AG20443 (cell line): ENCODE measurements at regions not wholly inside any gene's neighbourhood (a gene's known extent, or its start where the extent isn't known, plus 50 kb on each side); places are given as distances from the start of the nearest gene placed in this dataset.
"Not testable (repeated sequence)": the region's sequence is repeated elsewhere in the genome, so short reads cannot be mapped to it uniquely, and the experiment has no call there.

Experiments used
- DNase-seq: peaks from one replicate; pipeline ENCODE4 v3.0.0; 2012; ENCODE audit warnings: low spot score, mixed read lengths

DNA sequence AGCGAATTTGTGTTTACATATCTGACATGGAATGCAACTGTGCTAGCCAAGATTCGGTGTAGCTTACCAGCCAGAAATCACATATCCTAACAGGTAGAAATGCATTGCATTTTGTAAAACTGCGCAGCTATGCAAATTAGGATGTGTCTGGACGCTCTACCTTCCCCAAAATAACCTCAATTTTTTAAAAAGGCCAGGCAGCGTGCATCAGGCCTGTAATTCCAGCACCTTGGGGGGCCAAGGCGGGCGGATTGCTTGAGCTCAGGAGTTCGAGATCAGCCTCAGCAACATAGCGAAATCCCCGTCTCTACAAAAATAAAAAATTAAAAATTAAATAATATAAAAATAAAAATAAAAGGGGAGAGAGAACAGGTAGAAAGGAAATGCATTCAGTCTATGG is 305.0 kb downstream of the TYW1 start:
- DNase-seq = no peak

DNA sequence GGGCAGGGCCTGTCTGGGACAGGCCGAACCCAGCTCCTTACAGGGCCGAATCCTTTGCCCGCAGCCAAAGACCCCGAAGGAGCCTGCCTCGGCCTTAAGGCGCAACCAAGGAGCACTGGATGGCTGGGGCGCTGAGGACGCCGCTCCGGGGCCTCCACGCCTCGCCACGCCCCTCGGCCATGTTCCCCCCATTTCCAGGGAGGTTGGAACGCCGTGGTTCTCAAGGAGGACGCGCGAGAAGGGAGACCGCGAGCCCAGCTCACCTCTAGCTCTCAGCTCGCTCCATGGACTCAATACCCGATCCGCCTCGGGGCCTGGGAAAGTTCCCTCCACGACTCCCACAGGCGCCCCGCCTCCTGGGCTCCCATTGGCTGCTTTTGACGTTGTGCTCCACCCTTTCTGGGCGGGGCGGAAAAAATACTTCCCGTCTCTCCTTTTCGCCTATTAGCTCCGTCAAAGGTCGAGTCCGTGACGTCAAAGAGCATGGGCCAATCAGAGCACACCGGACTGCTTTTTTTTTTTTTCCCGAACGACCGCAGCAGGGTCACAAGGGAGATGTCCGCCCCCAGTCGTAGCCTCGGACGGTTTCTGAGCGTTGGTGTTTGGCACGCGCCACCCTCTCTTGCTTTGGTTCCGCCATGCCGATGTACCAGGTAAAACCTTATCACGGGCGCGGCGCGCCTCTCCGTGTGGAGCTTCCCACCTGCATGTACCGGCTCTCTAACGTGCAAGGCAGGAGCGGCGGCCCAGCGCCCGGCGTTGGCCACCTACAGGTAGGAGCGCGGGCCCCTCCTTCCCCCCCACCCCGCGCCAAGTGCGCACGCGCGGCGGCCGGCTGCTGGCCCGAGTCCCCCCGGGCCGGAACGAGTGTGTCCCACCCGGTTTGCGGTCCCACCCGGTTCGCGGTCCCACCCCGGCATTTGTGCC is 305.7 kb downstream of the TYW1 start:
- DNase-seq = peak; percentile 99

DNA sequence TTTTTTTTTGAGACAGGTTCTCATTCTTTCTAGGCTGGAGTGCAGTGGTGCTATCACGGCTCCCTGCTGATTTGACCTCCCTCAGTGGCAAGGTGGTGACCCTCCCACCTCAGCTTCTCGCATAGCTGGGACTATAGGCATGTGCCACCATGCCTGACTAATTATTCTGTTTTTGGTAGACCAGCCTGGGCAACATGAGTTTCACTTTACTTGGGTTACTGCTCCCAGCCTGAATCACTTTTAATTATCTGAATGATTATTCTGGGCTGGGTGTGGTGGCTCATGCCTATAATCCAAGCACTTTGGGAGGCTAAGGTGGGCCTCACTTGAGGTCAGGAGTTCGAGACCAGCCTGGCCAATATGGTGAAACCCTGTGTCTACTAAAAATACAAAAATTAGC is 308.2 kb downstream of the TYW1 start:
- DNase-seq = not testable (repeated sequence)

DNA sequence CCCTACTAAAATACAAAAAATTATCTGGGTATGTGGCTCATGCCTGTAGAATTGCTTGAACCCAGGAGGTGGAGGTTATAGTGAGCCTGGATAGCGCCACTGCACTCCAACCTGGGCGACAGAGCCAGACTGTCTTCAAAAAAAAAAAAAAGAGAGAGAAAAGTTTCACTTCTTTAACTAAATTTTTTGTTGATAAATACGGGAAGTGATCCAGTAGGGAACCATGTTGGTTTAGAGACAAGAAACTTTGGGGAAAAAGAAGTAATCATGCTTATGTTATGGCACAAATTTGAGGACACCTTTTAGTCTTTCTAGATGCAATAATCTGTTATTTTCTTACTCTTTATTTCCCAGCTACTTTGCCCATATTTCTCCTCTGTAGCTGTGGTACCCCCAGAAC is 309.7 kb downstream of the TYW1 start:
- no peak for DNase-seq

DNA sequence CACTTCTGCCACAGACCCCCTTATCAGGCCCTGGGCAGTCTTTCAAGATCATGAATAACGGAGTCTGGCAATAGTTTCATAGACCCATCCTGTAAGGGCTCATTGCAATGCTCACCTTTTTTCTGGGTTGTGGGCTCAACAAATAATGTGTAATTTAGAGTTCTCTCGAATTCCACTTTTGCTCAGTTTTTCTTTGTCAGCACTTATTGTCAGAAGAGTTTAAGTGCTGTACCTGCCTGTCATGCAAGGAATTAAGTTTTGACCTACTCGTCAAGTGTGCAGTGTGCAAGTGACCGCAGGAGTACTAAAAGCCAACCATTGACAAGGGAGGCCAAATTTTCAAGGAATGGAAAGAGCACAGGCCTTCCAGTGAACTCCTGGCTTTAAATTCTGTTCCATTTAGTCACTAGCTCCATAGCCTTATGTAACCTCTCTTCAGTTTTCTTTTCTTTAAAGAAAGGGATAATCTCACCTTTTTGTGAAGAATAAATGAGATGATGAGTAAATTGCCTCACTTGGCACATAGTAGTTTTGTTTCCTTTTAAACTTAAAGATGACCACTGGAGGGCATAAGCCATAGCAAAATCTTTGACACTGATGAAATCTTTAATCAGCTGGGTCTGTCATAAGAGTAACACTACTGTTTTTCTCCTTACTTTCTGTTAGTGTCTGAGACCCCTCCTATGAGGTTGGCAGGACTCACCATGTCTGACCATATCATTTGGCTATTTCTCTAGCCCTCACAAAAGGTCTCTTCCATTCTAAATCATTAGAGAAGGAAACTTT is 313.3 kb downstream of the TYW1 start:
- DNase-seq = no peak

DNA sequence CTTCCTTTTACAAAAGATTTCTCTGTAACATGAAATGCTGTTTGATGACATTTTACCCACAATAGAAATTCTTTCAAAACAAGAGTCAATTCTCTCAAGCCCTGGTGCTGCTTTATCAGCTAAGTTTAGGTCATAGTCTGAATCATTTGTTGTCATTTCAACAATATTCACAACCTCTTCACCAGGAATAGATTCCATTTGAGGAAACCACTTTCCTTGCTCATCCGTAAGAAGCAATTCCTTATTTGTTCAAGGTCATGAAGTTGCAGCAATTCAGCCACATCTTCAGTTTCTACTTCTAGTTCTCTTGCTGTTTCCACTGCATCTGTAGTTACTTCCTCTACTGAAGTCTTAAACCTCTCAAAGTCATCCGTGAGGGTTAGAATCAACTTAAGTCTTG is 315.3 kb downstream of the TYW1 start:
- no peak for DNase-seq

DNA sequence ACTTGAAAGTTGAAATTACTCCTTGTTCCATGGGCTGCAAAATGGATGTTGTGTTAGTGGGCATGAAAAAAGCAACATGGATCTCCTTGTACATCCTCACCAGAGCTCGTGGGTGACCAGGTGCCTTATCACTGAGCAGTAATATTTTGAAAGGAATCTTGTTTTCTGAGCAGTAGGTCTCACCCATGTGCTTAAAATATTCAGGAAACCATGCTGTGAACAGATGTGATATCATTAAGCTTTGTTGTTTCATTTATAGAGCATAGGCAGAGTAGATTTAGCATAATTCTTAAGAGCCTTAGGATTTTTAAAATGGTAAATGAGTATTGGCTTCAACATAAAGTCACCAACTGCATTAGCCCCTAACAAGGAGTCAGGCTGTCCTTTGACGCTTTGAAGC is 316.6 kb downstream of the TYW1 start:
- DNase-seq = no peak

DNA sequence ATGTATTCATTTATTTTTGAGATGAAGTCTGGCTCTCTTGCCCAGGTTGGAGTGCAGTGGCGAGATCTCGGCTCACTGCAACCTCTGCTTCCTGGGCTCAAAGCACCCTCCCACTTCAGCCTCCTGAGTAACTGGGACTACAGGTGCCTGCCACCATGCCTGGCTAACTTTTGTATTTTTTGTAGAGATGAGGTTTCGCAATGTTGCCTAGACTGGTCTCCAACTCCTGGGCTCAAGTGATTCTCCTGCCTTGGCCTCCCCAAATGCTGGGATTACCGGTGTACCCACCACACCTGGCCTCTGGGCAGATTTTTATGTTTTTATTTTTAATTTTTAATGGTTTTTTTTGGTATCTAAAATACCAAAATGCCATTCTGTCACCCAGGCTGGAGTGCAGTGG is 320.3 kb downstream of the TYW1 start:
- DNase-seq = not testable (repeated sequence)

DNA sequence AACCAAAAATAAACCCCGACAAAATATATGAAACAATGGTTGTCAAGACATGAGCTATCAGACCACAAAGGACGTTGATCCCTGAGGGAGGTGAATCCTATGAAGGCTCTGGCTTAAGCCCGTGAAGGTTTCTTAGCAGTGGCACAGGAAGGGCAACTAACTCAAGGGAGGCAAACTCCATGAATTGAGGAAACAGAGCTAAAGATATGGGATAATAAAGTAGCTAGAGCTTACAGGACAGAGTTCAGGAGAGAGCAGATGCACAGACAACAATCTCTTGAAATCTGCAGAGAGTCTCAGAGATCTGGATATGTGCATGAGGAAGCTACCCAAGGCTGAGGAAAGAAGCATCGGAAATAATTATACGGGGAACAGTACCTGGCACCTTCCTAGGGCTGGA is 331.6 kb downstream of the TYW1 start:
- not testable (repeated sequence) for DNase-seq

DNA sequence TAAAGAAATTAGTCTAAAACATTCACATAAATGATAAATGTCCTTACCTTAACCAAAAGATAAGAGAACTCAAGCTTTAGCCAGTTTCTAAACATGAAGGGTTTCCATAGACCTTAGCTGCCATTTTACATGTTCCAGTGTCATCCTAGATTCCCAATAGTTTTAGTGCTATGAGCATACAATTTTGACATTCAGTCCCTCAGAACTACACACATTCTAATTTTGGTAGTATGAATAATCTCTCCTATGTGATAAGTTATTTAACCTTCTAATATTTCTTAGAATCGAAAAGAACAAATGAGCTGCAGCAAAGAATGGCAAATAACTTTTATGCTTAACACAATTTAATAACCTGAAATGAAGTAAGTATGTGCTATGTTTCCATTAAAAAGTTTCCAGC is 338.5 kb downstream of the TYW1 start:
- not testable (repeated sequence) for DNase-seq

DNA sequence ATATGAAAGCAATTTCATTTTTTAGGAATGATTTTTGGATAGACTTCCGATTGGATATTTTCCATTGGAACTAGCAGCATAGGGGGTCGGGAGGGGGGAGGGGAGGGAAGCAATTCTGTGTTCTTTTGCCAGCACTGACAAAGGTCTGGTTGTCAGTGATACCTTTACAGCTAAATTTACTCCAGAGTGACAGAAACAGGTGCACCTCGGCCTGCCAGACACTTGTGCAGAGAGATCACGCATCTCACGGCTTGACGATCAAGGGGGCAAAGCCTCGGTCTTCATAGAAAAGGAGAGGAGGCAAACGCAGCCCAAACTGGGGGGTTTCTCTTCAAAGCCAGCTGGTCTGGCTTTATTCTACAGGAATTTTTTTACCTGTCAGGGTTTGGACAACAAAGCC is 339.0 kb downstream of the TYW1 start:
- DNase-seq = not testable (repeated sequence)

DNA sequence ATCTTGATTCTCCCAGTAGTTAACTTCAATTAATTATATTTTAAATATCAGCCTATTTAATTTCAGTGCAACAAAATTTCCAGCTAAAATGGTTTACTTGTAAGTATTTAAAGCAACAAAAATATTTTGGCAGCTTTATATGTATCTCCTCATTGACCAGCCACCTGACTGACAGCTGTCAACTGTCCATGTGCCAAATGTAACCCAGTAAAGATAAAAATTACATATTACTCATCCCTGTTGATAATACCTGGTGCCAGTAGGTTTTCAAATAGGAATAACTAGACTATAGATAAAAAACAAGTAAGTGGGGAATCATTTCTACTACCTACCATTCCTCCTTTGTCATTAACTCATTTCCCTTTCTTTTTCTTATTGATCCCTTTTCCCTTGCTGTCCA is 341.9 kb downstream of the TYW1 start:
- DNase-seq = not testable (repeated sequence)

DNA sequence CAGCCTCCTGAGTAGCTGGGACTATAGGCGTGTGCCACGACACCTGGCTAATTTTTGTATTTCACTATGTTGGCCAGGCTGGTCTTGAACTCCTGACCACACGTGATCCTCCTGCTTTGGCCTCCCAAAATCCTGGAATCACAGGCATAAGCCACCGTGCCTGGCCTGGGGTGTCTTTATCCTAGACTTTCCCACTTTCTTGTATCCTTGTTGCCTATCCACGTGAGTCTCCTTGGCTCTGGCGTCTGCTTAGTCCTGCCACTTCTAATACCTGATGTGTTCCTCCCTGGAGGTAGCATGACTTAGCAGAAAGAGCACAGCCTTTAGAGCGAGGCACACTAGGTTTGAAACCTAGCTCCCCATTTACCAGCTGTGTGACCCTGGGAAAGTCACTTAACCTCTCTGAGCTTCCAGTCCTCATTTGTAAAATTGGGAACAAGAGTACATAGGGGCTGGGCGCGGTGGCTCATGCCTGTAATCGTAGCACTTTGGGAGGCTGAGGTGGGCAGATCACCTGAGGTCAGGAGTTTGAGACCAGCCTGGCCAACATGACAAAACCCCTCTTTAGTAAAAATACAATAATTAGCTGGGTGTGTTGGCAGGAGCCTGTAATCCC is 344.6 kb downstream of the TYW1 start:
- no peak for DNase-seq

DNA sequence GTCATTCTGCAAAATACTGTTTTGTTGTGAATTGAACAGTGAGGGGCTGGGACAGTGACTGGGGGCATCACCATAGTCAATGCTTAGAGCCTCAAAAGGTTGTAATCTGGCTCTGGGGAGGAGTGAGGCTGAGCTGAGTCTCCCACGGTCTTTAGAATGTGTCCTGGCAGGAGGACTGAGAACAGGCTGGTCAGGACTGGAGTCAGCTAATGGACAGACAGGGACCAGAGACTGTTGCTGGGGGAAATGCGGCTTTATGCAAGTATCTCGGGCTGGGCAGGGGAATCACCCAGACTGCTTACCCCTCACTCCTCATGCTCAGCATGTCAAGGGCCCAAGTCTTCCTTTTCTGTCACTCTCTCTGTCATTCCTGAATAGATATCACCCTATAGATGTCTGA is 346.5 kb downstream of the TYW1 start:
- DNase-seq = no peak

DNA sequence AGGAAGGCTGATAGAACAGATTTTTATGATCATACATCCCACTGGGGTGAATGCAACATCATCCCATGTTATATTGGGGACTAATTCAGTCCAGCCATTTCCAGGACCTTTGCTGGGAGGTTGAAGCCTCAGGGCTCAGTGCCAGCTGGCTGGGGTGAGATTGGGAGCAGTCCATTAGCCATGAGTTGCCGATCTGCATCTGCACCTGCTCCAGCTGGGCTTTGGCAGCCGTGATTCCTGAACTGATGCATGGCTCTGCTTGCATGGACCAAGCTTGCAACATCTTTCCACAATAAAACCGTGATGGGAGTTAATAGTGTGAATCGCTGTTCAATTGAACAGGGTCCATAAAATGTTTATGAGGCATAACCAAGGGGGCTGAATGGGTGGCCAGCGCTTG is 346.9 kb downstream of the TYW1 start:
- DNase-seq = no peak

DNA sequence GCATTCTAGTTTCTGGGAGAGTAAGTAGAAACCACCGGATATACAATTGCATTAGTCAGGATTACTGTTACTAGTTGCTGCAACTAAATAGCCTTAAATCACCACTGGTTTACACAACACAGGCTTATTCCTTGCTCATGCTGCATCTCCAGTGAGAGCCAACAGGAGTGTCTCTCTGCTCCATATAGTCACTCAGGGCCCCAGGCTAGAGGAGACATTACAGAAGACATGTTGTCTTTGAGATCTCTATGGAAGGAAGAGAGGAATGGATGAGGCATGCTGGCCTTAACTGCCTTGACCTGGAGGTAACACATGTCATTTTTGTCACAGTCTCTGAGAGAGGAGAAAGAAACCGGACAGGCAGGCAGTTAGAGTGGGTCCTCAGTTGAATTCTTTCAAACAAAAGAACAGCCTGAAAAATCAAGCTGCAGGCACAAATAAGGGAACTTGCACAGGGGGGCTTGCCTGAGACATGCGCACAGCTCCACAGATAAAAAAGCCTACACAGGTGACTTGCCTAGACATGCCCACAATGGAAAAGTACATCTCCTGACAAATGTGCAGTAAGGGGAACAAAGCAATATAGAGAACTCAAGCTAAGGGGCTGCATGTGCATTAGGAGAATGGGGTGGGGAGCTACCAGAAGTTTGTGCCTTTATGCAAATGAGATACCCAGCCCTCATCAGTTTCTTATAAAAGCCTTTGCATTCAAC is 348.0 kb downstream of the TYW1 start:
- no peak for DNase-seq

DNA sequence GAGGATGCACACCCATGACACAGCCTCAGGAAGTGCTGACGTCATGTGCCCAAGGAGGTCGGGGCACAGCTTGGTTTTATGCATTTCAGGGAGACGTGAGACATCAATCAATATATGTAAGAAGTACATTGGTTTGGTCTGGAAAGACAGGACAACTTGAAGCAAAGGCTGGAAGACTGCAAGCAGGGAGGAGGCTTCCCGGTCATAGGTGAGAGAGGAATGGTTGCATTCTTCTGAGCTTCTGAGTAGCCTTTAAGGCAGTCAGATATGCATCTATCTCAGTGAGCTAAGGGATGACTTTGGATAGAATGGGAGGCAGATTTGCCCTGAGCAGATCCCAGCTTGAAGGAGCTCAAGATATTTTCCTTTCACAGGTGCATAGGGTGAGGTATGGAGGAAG is 349.5 kb downstream of the TYW1 start:
- DNase-seq = no peak

DNA sequence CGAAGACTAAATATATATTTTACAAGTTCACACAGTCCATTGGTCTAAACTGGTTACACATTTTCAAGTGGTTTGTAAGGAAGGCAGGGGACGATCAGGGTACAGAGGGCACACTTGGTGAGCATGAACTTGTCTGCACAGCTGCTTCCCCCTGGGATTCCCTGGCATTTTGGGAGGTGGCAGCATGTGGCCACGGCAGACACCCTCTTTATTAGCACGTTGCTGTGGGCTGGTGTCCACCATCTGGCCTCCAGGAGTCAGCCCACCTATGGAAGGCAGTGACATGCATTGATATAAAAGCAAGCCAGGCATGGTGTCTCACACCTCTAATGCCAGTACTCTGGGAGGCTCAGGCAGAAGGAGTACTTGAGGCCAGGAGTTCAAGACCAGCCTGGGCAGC is 350.2 kb downstream of the TYW1 start:
- DNase-seq = no peak

DNA sequence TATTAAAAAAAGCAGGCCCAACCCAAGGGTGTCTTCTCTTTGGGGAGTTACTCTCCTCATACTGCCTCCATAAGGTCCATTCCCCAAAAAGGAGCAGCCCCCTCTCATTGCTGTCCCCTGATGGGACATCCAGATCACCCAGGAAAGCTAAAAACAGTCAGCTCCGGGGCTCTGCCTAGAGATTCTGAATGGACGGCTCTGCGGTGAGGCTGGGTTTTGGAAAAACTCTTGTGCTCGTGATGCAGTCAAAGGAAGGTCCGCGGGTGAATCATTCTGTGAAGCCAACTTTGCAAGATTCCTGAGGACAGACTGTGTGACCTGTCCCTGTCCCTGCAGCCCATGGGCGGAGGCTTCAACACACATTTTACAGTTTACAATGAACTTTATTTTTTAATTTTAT is 351.5 kb downstream of the TYW1 start:
- DNase-seq = no peak

DNA sequence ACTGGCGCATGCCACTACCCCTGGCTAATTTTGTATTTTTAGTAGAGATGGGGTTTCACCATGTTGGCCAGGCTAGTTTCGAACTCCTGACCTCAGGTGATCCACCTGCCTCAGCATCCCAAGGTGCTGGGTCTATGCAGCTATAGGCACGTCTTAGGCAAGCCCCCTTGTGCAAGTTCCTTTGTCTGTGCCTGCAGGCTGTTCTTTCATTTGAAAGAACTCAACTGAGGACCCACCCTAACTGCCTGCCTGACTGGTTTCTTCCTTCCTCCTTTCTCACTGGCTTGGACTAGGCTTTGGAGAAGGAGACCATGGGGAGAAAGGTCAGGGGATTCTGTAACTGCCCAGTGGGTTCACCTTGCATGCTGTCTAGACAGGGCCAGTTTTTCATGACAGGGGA is 361.0 kb downstream of the TYW1 start:
- not testable (repeated sequence) for DNase-seq

DNA sequence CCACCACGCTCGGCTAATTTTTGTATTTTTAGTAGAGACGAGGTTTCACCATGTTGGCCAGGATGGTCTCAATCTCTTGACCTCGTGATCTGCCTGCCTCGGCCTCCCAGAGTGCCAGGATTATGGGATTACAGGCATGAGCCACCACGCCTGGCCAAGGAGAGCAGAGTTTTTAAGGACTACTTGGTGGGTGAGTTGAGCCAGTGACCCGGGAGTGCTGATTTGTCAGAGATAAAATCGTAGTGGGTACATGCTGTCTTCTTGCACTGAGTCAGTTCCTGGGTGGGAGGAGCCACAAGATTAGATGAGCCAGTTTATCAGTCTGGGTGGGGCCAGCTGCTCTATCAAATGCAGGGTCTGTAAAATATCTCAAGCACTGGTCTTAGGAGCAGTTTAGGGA is 361.7 kb downstream of the TYW1 start:
- not testable (repeated sequence) for DNase-seq

DNA sequence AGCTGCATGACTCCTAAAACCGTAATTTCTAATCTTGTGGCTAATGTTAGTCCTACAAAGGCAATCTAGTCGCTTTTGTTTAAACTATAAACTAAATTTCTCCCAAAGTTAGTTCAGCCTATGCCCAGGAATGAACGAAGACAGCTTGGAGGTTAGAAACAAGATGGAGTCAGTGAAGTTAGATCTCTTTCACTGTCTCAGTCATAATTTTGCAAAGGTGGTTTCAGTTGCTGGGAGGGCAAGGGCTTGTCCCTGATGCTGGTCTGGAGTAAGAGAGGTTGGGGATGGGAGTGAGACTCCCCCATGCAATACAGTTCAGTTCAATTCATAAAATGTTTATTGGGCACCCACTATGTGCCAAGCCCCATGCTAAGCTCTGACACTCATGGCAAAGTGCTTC is 362.1 kb downstream of the TYW1 start:
- DNase-seq = not testable (repeated sequence)
